ENCODE measurements at regions not wholly inside any gene's neighbourhood (a gene's known extent, or its start where the extent isn't known, plus 50 kb on each side); places are given as distances from the start of the nearest gene placed in this dataset.

DNA sequence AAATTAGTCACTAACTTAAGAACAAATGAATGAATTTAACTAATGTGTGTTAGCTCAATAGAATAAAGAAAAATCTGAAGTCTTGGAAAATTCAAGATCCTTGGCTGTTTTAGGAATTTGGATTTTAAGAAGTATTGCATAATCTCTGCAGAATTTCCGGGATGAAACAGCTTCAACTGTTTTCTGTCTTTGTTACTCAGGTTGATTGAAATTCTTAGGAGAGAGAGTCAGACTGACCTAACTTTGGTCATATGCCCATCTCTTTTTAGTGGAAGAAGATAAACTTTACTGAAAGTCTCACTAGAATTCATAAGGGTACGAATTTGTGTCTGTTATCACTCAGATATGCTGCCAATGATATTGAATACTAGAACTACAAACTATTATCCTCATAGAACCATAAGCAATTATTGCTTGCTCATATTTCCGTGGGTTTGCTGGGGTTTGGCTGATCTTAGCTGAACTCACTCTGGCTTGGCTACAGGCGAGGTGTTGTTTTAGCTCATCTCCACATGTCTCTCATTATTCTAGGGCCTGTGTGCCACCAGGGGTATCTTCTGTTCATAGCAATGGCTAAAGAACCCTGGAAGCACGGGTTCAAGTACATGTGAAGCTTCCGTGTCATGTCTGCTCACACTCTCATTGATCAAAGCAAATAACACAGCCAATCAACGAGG is 257.4 kb upstream of the NOVA1 start:
- DNase-seq (ENCODE audit: low read depth in 2 of 2): peak in 1 of 2 experiments; percentile 8

DNA sequence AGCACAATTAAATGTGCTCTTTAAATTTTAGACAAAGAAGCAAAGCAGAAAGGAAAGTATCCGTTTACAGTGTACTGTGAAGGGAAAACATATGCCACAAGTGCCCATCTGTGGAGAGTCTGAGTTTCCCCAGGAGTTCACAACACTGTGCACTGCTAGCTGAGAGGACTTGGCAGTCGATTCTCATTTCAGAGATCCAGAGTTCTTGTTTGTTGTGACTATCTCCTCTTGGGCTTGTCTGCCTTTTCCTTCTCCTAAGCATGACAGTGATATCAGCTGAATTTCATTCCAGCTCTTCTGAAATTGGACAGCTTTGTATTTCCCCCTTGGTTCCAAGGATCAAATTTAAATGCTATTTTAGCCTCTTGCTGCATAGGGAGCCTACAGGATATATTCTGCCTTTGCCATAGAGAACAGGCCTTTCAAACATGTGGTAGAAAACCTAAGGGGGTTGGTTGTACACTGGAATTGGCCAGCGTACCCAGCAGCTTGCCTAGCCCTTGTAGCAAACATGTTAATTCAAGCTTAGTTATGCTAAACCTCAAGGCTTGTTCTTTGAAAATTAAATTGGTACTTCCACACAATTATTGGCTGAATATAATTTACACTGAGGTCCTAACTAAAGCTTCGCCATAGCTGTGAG is 259.2 kb upstream of the NOVA1 start:
- DNase-seq (ENCODE audit: low read depth in 2 of 2): no peak

DNA sequence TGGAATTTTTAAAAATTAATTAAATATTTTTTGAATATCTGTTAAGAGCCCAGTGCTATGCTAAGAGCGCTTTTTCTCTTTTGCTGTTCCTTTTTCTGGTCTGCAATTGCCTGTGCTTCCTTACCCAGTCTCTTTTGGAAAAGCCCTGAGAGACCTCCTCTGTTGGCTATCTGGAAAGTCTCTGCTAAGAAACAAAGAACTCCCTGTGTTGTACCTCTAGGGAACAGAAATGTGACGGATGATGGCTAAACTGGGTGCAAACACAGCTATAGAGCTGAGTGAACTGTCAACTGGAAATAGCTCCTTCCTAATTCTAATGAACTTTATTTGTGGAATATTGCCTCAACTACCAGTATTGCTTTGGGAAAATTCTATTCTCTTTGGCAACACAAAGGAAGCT is 261.6 kb upstream of the NOVA1 start:
- no peak for DNase-seq (ENCODE audit: low read depth in 2 of 2)

DNA sequence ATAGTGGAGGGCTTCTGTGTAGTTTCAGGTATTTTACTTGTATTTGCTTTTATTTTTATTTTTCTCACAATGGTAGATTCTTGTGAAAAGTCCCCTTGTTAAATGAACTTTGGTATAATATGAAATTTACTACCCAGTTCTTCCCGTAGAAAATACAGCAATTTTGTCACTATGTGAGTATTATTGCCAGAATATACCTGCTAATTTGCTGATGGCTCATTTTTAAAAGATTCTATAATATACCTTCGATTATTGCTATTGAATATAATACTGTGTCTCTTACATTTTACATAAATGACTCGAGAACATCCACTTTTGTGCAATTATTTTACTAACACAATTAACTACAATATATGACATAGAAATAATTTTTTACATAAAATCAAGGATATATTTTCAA is 262.3 kb upstream of the NOVA1 start:
- DNase-seq (ENCODE audit: low read depth in 2 of 2): no peak

DNA sequence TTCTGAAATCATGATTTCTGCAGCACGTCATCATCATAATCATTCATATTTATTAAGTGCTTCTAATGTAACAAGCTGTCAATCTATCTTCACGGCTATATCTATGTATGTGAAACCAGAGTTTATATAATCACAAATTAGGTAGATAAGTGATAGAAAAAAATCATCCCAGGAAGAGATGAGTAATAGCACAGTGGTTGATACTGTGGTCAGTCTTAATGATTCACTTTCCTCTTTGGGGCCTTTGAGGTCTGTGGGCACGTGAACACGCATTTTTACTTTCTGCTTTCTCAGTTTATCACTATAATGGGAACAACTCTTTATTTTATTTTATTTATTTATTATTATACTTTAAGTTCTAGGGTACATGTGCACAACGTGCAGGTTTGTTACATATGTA is 265.9 kb upstream of the NOVA1 start:
- DNase-seq (ENCODE audit: low read depth in 2 of 2): peak; percentile 30 to 35

DNA sequence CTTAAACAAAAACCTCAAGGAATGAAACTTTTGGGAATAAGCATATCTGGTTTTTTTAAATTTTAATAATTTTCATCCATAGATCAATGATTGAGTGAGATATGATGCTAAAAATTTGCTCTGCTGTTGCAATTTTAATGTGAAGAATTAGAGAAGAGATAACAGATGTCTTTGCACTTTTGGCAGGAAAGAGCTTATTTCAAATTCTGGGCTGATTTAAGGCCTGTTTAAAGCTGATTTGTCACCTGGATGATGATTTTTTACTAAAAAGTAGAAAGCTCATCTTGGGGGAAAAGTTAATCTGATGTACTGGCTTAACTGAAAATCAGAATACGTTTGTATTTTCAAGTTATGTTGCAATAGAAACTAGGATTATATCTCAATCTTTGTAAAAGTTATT is 268.9 kb upstream of the NOVA1 start:
- no peak for DNase-seq (ENCODE audit: low read depth in 2 of 2)

DNA sequence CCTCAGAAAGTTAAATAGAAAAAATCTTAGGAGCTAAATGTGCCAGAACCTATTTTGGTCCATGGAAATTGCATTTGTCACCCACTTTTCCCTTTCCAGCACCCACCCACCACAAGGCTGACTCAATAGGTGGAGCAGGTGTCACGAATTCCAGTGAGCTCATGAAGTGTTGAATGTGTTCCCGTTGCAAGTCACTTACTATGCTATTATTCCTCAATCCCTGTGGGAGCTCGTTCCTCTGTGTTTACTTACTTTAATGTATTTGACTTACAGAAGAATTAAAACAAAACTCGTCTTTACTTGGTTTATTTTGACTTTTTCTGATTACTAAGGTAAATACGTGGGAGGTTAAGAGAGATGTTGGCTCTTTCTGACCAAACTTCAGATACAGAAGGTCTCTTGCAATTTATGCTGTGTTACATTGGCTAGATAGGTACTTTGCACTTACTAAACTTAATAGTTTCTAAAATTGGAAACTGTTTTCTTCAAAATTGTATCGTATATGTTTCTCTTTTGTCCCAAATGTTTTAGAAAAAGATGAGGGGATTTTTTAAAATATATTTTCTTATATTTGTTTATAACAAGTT is 269.4 kb upstream of the NOVA1 start:
- DNase-seq (ENCODE audit: low read depth in 2 of 2): no peak

DNA sequence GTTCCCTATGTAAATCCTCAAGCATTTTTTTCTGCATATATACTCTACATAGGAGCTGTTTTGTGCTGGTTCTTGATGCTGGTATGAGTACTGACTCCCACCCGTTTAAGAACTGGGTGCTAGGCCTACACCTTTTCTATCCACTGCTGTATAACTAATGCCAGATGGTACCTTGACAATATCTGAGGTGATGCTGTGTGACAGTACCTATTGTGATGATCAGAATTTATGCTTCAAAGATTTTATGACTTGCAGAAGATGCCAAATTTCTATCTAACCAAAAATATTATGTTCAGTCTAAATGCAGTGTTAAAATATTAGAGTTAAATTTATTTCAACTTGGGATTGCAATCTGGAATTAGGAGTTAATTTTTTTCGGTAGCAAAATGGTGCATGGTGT is 272.3 kb upstream of the NOVA1 start:
- no peak for DNase-seq (ENCODE audit: low read depth in 2 of 2)

DNA sequence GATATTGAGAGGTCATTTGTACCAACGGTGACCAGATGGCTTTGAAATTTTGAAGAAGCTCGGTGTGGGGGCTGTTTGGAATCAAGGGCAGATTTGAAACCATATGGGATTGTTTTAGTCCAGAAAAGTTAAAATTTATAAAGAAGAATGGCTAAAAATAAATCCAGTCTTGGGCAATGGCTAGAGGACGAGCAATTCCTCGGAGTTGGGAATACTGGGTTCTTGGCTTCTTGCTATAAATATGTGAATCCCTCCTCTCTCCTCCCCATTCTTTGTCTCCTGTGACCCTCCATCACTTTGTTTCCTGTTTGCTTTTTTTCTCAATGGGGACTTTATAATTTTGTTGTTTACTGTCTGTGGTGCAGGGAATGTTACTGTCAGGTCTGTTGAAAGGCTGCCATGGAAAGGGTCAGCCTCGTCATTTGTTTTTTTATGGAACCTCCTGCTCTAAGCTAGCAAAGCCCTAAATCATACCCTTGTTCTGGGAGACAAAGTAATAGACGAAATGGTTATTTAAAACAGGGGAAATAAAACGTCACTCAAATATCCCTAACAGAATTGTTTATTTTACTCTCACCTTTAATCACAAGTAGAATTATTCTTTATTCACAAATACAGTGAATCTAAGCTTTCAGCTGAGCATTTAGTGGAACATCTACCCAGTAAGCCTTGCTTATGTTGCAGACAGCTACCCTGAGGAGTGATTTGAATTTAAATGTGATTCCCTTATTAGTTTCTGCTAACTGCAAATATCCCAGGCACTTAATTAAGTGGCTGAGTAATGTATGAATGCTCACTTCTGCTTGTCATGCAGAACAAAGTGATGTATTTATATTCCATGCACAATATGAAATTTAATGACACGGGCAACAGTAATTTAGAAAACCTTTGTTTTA is 273.1 kb upstream of the NOVA1 start:
- DNase-seq (ENCODE audit: low read depth in 2 of 2): no peak

DNA sequence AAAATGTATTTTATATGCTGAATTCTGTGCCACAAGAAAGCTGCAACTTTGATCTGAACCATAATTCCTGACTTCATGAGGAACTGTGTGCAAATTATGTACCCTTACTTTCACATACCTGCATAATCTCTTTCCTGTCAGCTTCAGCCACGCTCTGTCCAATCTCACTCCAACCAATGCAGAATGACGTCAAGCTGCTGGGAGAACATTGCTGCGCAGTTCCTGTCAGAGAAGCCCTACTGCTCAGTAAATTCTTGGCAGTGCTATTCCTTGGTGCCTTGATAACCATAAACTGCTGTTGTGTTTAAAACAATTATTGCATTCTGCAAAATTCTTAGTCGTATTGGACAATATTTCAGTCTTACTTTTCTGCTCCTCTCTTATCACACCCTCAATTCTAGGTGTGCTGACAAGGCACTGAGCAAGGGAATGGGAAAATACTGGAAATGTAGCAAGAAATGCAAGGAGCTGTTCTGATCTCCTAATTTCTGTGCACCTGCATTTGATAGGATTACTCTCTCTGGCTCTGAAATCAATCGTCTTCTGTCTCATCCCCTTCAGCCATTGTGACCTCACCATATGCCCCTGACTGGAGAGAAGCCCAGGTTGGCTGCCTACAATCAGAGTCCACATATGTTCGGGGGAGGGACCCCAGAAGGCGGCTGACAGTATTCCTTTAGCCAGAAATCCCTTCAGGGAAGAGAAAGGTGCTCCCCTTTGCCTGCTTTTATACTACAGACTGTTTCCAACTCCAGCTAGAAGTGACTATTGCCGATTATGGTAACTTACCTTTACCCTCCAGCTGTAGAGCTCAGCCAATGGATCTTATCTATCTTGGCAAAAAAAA is 274.9 kb upstream of the NOVA1 start:
- no peak for DNase-seq (ENCODE audit: low read depth in 2 of 2)

DNA sequence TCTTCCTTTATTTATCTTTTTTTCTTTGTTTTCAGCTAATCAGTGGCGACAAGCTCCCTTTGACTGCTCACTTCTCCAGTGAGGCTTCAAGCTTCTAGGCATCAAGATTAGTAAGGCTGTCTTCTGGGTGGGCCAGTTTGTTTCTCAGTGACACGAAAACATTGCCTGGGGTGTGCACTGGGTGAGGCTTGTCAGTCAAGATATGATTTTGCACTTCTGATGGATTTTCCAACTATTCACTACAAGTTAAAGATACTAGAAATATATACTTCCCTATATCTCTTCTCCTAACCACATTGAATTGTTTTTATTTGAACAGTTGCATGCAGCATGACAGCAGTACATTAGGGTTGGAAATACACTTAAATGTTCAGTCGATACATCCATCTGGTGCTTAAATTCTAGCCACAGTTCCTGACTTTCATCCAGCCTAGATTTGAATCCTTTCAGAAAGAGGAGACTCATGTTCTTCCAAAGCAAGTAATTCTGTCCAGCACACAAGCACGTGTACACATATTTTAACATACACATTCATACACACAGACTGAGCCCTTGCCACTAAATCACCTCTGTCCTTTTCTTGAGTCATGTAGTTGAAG is 275.6 kb upstream of the NOVA1 start:
- DNase-seq (ENCODE audit: low read depth in 2 of 2): no peak

DNA sequence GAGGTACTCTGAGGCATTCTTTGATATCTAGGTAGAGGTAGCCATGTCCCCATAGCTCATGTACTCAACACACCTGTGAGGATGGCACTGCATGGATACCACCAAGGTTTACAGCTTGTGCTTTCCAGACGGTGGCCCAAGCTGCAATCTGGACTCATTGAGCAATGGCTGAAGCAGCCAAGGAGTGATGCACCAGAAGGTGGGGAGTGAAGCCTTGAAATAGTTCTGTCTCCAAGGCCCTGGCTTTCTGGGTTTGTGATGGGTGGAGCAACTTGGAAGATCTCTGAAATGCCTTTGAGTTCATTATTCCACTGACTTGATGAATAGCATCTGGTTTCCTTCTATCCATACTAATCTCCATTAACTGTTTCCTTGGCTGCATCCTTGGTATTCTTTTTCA is 290.0 kb upstream of the NOVA1 start:
- no peak for DNase-seq (ENCODE audit: low read depth in 2 of 2)

DNA sequence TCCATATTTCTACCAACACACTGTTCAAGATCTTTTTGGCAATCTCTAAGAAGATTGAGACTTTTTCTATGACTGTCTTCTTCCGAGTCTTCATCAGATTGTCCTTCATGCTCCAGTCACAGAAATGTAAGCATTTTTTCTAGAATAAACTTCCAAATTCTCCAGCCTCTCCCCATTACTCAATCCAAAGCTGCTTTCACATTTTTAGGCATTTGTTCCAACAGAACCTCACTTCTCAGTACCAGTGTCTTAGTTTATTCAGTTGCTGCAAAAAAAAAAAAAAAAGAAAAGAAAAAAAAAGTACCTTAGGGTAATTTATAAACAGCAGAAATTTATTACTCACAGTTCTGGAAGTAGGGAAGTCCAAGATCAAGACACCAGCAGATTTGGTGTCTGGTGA is 290.8 kb upstream of the NOVA1 start:
- DNase-seq (ENCODE audit: low read depth in 2 of 2): no peak

DNA sequence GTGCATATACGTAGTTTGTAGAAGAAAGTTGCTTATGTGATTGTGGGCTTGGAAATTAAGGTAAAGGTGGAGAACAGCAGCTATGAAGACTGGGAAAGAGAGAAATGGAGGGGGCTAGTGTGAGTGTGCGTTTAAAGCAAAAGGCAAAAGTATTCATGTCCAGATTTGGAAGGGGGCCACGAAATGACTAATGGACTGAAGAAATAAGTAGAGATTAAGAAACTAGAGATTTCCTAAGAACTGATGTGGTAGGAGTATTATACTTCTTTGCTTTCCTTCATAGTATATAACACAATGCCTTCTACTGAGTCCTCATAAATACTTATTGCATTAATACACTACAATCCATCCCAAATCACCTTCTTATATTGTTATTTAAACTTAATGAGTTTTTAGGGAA is 298.6 kb upstream of the NOVA1 start:
- DNase-seq (ENCODE audit: low read depth in 2 of 2): peak; percentile 18 to 23

DNA sequence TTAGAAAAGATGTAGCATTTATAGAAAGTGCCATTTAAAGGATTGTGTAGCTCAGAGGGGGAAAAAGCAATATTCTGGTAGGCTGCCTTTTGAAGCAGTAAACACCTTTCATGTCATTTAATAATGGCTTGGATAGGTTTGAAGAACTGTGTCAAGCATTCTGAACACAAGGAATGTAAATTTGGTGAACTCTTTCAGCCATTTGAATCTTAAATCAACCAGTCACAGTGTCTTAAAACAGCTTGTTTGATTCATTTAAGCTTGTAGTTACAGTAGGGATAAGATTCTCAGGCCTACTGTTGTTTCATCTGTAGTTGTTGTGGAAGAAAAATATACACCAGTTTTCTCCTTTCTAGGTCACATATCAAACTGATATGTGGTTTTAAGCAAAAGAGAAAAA is 299.4 kb upstream of the NOVA1 start:
- no peak for DNase-seq (ENCODE audit: low read depth in 2 of 2)

DNA sequence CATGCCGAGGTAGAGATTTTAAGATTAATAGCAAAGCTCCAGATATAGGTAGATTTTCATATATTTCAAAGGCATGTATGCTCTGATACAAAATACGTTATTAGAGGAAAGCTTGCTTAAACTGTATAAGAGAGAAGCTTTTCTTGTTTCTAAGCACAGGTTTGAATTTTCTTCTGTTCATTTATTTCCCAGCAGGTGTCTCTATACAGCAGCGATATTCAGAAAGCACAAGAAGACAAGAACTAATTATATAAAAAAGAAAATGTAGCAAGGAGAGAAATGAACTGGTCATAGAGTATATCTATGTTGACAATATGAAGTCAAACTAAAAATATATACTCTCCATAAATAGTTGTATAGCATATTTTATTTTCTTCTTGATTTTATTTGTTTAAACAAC is 307.4 kb upstream of the NOVA1 start:
- DNase-seq (ENCODE audit: low read depth in 2 of 2): no peak

DNA sequence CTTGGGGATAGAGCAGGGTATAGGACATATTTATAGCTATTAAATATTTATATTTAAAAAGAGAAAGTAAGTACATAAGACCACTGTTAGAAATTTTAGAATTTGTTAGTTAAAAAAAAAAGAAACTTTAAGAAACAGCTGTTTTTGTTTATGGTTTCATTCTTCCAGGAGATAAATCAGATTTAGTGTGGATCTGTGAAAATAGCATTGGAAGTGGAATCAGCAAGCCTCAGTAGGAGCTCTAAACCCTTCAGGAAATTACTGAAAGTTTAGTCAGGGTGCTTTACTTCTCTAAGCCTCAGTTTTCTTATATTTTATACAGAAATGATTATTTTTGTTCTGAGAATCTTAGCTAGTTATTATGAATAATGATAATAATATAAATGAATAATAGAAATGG is 316.0 kb upstream of the NOVA1 start:
- DNase-seq (ENCODE audit: low read depth in 2 of 2): no peak

DNA sequence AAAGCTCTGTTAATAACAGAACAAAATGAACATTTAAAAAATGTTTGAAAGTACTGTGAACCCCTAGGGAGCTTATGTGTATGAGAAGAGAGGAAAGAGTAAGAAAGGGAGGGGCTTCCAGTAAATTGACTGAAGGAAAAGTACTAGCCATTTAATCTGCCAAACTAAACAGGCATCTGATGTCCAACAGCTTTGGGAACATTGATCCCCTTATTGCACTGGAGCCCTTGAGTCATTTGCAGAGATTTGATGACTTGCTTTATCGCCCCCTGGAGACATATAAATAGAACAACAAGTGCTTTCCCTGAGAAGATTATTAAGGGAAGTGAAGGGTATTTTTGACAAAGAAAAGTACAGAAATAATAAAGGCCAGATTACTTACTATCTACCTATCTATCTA is 319.3 kb upstream of the NOVA1 start:
- DNase-seq (ENCODE audit: low read depth in 2 of 2): peak; percentile 22 to 32

DNA sequence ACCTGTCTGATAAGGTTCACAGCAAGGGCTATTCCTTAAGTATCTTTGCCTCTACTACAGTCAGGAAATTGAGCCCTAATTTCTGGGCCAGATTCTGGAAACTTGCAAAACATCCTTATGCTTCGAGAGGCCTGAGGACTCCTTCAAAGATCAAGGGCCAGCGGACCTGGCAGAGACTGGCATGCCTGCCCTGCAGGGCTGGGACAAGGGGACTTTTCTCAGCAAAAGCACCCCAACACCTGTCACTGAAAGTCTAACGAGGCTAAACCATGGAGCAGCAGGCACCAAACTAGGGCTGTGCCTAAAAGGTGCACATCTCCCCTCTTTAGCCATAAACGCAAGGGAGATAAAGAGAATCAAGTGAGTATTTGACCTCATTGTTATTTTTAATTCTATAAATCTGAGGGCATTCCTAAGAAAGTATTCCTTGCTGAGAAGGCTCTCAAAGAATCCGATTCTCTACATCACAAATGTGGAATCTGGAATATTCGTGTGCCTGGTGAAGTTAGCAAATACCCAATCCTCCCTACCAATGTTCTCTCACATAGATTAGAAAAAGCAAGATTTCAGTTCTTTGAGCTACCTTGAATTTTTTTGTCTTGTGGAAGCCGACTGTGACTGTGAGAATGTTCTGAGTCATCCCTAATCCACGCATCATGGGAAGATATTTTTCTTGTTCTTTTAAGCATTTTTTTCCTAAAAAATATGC is 328.2 kb upstream of the NOVA1 start:
- DNase-seq (ENCODE audit: low read depth in 2 of 2): peak in 1 of 2 experiments; percentile 5

DNA sequence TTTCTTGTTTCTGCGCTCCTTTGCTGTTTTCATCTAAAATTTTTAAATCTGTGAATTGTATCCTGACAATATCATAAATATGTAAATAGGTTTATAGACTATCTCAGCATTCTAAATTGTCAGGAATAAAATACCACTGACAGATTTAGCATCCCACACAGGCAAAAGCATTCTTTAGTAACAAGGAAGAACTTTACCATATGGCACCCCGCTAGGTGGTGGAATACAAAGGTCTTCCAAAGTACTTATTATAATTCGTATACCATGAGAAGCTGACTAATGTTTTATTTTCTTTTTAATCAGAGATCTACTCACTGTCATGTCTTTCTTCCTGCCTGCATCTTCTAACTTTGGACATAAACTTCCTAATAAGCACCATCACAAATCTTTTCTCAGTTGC is 328.8 kb upstream of the NOVA1 start:
- no peak for DNase-seq (ENCODE audit: low read depth in 2 of 2)

DNA sequence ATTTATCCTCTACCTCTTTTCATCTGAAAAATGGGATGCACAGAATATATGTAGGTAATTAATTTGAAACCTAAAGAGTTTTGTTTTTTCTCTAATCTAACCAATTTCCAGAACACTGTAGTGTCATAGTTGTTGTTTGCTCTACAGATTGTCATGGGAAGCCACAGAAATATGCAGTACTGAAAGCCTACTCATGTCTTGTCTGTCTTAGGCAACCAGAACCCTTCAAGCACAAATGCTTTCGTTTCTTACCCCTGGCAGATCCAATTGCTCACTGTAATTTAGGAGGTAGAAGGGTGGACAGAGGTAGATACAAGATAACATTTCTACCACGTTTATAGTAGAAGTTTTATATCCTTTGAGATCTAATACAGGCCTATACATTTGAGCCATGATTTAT is 330.2 kb upstream of the NOVA1 start:
- no peak for DNase-seq (ENCODE audit: low read depth in 2 of 2)
